HG03066 (cell line): ENCODE measurements at regions not wholly inside any gene's neighbourhood (a gene's known extent, or its start where the extent isn't known, plus 50 kb on each side); places are given as distances from the start of the nearest gene placed in this dataset.

Source experiments
- ATAC-seq: cut with Tn5 transposase; IDR thresholded peaks from one replicate; pipeline ENCODE4 v1.9.1; 2021; ENCODE audit warnings: low read depth; ENCODE audit not compliant: unreplicated experiment

DNA sequence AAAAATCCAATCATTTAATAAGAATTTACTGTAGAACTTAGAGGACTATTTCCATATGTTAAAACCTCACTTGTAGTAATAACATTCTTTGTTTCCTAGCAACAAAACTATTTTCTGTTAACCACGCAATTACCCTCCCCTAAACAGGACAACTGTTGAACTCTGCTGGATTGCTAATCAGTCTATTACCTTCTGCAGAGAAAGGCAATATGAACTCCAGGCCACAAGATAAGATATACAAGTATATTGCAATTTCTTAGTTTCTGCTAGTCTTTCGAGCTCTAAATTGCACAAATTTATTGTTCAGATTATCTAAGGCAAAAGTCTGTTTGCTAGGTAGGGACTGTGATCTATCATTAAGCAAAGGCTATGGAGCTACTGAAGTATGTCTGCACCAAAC is 920.1 kb upstream of the LRRN3 start:
- no peak for ATAC-seq

DNA sequence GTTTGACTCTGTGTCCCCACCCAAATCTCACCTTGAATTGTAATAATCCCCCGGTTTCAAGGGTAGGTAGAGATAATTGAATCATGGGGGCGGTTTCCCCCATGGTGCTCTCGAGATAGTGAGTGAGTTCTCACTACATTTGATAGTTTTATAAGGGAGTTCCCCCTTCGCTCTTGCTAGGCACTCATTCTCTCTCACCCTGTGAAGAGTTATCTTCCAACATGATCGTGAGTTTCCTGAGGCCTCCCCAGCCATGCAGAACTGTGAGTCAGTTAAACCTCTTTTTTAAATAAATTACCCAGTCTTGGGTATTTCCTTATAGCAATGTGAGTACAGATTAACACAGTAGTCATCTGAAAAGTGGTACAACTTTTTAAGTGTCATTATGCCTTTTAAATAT is 913.5 kb upstream of the LRRN3 start:
- no peak for ATAC-seq

DNA sequence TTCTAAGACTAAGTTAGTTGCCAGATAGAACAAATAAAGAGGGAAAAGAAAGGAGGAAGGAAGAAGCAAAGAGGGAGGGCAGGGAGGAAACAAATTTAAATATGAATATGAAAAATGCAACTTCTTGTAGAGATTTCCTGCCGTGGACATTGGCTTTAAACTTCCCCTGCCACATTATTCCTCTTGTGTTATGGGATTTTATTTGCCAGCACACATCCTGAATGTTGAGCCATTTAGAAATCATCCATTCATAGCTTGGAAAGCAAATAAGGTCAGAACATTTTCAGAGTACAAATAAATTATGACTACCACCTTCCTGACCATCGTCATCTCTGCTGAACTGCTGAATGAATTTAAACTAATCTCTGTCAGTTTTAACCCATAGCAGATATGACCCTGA is 911.9 kb upstream of the LRRN3 start:
- no peak for ATAC-seq

GRCh38 chr7:110181768-110182167 is 909.2 kb upstream of the LRRN3 start:
- ATAC-seq = no peak

DNA sequence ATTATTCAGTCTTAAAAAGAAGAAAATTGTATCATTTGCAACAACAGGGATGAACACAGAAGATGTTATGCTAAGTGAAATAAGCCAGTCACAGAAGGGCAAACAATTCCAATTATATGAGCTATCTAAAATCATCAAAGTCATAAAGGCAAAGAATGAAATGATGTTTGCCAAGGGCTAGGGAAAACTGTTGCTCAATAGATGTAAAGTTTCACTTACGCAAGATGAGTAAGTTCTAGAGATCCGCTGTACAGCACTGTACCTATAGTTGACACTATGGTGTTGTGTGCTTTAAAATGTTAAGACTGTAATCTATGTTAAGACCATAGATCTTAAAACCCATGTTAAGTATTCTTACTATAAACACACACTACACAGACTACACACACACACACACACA is 904.6 kb upstream of the LRRN3 start:
- no peak for ATAC-seq

DNA sequence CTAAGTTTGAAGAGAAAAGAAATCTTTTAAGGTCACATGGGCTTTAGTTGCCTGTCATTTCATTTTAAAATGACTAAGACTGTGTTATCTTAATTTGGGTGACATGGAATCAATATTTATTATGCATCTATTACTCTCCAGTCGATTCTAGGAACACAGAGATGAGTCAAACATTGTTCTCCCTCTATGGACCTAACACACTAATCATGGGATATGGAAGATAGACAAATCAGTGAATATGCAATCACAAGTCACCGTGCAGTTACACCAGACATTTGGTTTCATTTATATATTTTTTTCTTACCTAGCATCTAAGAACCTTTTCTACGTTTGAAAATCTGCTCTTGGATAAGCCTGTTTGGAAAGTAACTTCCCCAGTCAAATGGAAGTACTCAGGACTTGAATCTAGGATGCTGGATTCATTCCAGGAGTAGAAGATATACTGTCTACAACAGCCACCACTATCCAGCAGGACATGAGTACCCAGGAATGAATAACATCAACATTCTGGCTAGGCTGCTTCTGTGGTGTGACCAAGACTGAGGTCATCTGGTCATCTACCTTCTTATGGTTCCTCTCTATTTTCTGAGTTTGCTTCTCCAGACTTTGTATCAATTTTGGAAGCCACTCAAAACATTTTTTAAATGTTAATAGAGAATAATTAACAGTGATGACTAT is 902.9 kb upstream of the LRRN3 start:
- no peak for ATAC-seq

DNA sequence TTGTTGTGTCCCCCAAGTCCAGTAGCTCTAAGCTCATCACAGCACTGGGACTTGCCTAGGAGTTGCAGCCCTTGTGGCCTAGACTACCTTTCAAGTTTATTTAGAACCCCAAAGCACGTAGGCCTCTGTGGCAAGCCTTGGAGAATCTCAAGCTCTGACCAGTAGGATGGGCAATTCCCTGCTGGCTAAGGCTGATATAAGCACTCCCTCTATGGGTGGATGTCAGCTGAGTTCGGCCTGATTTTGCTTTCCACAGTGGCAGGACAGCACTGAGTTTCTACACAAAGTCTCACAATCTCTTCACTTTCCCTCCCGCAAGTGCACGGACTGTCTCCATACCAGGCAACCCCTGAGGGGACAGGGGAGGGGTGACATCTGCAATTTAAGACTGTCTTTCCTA is 886.4 kb upstream of the LRRN3 start:
- no peak for ATAC-seq

DNA sequence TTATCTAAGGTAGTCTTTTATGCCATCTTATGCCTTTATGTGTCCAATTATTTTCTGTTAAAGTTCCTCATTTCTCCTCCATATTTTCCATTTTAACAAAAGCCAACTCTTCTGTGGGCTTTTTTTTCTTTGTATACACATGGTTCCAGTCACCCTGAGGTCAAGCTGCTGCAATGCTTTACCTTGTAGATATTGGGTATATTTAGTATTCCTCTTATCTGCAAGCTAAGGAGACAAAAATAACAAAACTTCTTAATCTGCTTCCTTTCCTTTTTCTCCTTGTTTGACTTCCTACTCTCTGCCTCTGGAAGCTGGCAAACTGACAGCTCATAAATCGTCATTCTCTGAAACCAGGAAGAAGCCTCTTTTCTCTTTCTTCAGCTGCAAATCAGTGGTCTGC is 885.0 kb upstream of the LRRN3 start:
- no peak for ATAC-seq

DNA sequence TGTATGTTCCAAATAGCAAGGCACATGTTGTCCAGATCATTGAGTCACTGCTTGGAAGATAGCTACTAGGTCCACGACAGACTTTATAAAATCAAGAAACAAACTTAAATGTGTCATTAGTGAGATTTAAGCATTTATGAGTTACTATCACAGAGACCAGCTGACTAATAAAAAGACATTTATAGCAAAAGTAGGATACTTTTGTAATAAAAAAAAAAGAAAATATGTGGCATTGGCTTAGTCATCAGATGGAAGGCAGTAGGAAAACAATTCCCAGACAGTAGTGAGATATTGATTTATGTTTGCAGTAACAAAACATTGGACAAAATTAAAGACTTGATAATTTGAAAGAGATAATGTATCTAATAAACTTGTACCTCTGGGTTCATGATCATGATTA is 881.0 kb upstream of the LRRN3 start:
- no peak for ATAC-seq

DNA sequence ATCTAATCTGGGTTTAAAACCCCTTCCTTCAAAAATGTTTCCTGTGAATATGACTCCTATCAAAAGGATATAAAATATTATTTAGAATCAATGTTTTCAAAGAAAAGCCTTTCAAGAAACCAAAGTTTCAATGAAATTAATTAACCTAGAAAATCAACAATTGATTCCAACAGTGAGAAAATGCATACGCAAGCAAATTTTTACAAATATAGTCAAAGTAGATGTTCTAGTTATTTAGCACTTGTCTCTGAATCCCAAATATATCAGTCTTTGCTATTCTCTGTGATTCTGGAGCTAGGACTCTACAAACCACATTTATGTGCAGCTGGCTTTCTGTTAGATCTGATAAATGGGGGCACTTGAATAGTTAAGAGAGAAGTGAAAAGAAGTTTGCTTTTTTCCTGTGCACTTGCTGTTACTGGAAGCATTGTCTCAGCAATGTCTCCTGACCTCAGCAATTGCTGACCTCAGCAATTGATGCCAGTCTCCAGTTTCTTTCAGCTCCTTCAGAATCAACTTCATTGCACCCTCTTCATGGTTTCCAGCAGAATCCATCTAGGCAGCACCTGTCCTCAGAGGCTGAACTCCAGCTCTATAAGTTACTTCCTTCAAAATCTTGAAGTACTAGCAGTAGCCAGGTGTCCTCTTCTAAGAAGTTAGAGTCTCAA is 879.9 kb upstream of the LRRN3 start:
- ATAC-seq = no peak

GRCh38 chr7:110224643-110225042 is 866.3 kb upstream of the LRRN3 start:
- ATAC-seq = no peak

DNA sequence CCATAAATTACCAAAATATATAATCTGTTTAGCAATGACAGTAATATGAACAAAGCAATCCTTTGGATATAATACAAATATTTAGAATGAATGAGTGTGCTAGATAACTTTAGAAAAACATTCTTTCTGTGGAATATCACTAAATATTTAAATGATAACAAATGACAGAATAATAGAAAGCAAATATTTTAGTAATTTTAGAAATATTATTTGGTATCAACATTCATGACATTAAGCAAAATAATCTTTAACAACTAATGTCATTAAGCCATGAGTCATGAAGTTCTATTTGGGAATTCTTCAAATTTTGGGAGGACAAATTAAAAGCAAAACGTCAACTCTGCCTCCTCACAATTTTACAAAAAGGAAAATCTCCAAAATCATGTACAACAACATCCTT is 844.8 kb upstream of the LRRN3 start:
- no peak for ATAC-seq

DNA sequence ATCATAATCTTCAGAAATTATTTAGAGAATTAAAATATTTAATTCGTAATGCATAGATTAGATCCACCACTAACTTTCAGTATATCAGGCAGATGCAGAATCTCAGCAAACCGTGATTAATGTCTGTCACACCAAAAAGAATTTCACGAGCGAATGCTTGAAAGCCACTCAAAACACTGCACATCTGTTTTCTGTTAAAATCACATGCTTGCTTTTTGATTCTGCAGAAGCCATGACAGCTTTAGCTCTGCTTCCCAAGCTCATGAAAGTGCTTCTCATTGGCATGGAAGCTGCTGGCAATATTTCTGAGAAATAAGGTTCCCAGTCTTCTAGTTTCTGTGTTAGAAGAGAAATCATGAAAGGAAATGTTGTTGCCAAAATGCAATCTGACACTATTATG is 837.8 kb upstream of the LRRN3 start:
- ATAC-seq = no peak

DNA sequence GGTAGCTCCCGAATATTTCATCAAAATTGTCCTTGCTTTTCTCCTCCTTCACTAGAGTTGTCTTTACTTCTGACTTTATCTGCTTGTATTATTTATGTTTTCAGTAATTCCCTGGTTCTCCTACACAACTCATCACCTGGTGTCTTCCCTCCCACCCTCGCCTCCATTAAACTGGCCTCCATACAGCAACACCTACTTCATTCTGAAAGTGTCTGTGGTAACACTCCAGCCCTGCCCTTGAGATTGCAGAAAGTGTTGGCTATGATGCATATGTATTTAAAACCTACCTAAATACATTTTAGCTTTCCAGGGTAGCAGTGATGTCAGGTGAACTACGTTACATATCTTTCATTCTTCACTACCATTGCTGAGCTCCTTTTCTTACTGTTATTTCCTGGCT is 833.3 kb upstream of the LRRN3 start:
- ATAC-seq = no peak

DNA sequence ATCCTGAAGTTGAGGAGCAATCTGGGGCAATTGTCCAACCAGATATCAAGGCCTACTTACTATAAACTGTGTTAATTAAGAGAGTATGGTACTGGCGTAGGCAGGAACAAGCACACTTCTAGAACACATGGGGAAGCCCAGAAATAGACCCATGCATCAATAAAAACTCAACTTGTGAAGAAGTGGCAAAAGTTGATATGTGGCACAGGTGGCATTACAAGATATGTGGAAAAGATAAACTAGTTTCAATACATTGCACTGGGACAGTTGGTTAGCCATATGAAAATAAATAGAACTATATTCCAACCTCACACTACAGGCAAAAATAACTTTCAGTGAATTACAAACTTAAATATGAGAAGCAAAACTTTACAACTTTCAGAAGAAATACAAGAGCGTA is 828.7 kb upstream of the LRRN3 start:
- ATAC-seq = no peak

GRCh38 chr7:110264288-110264687 is 826.6 kb upstream of the LRRN3 start:
- ATAC-seq = no peak

- no peak for ATAC-seq
Observed at GRCh38 chr7:110281362-110281761, 809.6 kb upstream of the LRRN3 start.

- ATAC-seq = no peak
Observed at GRCh38 chr7:110283056-110283455, 807.9 kb upstream of the LRRN3 start.

DNA sequence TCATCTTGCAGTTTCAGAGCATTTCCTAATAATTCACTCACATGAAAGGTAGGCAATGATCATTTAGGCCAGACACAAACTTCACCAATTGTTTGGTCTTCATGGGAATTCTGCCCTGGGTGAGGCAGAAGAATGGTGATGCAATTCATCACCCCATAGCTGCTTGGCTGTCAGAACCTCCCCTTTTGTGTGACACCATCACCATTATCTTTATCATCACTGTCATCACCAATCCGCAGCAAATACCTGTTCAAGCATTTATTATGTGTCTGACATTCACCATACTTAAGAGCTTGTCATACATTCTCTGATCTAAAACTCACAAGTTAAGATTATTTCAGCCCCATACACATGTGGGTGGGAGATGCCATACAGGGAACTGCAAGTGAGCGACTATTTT is 799.5 kb upstream of the LRRN3 start:
- ATAC-seq = no peak

DNA sequence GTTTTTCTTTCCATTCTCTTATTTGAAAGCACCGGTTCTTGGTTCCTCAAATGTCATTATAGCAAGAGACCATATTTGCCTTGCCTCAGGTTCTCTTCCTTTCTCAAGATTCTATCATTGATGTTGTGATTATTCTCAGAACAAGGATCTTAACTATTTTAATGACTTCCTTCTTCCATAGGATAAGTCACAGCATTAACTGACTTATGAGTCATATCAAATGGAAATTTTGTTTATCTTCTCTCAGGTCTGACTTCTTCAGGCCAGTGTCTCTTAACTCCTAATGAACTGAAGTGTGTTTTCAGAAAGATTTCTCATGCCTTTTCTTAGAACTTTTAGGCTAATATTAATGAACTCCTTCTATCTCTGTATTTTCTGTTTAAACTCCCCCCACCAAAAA is 794.6 kb upstream of the LRRN3 start:
- no peak for ATAC-seq

DNA sequence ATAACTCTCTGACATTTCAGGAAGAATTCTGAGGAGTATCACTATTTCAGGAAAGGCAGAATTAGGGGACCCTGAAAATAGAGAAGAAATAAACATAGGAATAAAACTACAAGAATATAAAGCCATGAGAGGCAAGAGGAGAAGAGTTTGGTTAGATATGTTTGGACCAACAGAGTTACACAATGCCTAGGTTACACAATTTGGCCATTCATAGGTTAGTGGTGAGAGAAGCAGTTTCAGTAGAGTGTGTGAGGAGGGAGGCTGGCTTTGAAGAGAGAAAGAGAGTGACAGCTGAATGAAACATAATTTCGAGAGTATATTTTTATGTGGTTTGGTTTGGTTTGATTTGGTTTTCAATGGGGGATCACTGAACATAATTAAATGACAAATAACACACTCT is 783.2 kb upstream of the LRRN3 start:
- no peak for ATAC-seq

- no peak for ATAC-seq
Observed at GRCh38 chr7:110308791-110309190, 782.1 kb upstream of the LRRN3 start.

DNA sequence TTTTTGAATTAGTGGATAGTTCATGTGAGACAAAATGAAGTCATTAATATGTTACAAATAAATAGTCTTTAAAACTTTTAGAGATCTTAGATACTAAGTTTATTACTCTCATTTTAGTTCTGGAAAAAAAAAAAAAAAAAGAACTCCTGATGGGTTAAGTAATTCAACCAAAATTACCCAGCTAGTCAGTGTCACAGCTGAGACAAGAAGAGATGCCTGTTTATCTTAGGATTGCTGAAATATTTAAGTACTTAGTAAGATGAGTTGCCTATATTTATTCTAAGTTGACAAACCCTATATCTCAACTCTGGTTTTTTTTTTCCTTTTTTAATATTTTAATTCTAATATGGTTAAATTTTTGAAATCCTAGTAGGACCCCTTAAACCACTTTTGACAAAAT is 781.0 kb upstream of the LRRN3 start:
- no peak for ATAC-seq
